ENCODE measurements at regions not wholly inside any gene's neighbourhood (a gene's known extent, or its start where the extent isn't known, plus 50 kb on each side); places are given as distances from the start of the nearest gene placed in this dataset.
A peak's percentile ranks its signal among the peaks of the same experiment; 100 is the strongest.

GRCh38 chr12:126617312-126617711, 1552.1 kb downstream of the AACS start:
- no peak overlapping the region for H3K4me3 Mint-ChIP-seq (ENCODE audit: unreplicated experiment)
- POLR2A ChIA-PET = no interaction called here
- peaks cover 10% of the 10 kb centered on the region for H3K9me3 Mint-ChIP-seq (ENCODE audit: unreplicated experiment)
- no TSS peak for BruUV-seq (replicated peaks)
- H3K4me1 Mint-ChIP-seq (ENCODE audit: insufficient read depth, unreplicated experiment) = peaks cover 5% of the 10 kb centered on the region
- DNase-seq (ENCODE audit: unreplicated experiment) = peak; percentile 62
- CTCF ChIA-PET = interaction anchor here (0.6 to 1.8 kb wide), 12 partner anchors 18 to 1064 kb away, joined by 3 to 7 read pairs (median 3); no protein-coding TSS in a partner anchor
- no peaks in the 10 kb centered on the region for H3K27me3 Mint-ChIP-seq (ENCODE audit: insufficient read depth, unreplicated experiment)
- H3K27ac Mint-ChIP-seq (ENCODE audit: low read depth, unreplicated experiment) = no peak overlapping the region
- peak; percentile 78 for TF ChIP-seq CTCF (IDR thresholded peaks at IDR 0.05; ENCODE audit: unreplicated experiment)
- intact Hi-C loops (cut with micrococcal nuclease) = loop anchor here (1.0 to 5.0 kb wide), 3 partner anchors 270 to 1085 kb away; no protein-coding TSS in a partner anchor
- H3K36me3 Mint-ChIP-seq (ENCODE audit: insufficient read depth, unreplicated experiment) = no peaks in the 10 kb centered on the region

DNA sequence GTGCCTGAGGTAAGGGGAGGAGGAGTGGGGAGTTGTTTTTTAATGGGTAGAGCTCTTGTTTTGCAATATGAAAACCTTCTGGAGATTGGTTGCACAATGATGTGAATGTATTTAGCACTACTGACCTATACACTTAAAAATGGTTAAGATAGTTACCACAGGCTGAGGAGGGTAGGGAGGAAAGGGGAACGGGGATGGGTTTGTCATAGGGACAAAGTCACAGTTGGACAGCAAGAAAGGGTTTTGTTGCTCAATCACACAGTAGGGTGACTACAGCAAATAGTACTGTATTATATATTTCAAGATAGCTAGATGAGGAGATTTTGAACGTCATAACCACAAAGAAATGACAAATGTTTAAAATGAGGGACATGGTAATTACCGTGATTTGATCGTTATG, 1562.4 kb downstream of the AACS start:
- peak; percentile 45 for DNase-seq (ENCODE audit: unreplicated experiment)
- CTCF ChIA-PET = interaction anchor here (0.9 to 1.1 kb wide), 2 partner anchors 9 to 77 kb away, joined by 3 to 5 read pairs; no protein-coding TSS in a partner anchor
- POLR2A ChIA-PET = no interaction called here

GRCh38 chr12:126636821-126637220, 1571.6 kb downstream of the AACS start:
- DNase-seq (ENCODE audit: unreplicated experiment) = no peak
- H3K9me3 Mint-ChIP-seq (ENCODE audit: unreplicated experiment) = no peaks in the 10 kb centered on the region
- no peak for TF ChIP-seq CTCF (IDR thresholded peaks at IDR 0.05; ENCODE audit: unreplicated experiment)

More for the DNA sequence above, 1562.4 kb downstream of the AACS start:
- H3K4me1 Mint-ChIP-seq (ENCODE audit: insufficient read depth, unreplicated experiment) = peaks cover 16% of the 10 kb centered on the region
- H3K36me3 Mint-ChIP-seq (ENCODE audit: insufficient read depth, unreplicated experiment) = no peaks in the 10 kb centered on the region
- no peaks in the 10 kb centered on the region for H3K27me3 Mint-ChIP-seq (ENCODE audit: insufficient read depth, unreplicated experiment)
- no TSS peak for BruUV-seq (replicated peaks)
- peak overlapping the region; percentile 79 for H3K27ac Mint-ChIP-seq (ENCODE audit: low read depth, unreplicated experiment)
- no peak for TF ChIP-seq CTCF (IDR thresholded peaks at IDR 0.05; ENCODE audit: unreplicated experiment)
- H3K9me3 Mint-ChIP-seq (ENCODE audit: unreplicated experiment) = no peaks in the 10 kb centered on the region
- intact Hi-C loops (cut with micrococcal nuclease) = no loop called here
- H3K4me3 Mint-ChIP-seq (ENCODE audit: unreplicated experiment) = no peak overlapping the region

GRCh38 chr12:126644236-126645020, 1579.2 kb downstream of the AACS start:
- Mint-ChIP-seq H3K27me3 (ENCODE audit: insufficient read depth, unreplicated experiment) (no peaks in the 10 kb centered on the region), H3K9me3 (ENCODE audit: unreplicated experiment) (no peaks in the 10 kb centered on the region), H3K36me3 (ENCODE audit: insufficient read depth, unreplicated experiment) (peaks cover 6% of the 10 kb centered on the region), H3K4me1 (ENCODE audit: insufficient read depth, unreplicated experiment) (no peaks in the 10 kb centered on the region), H3K4me3 (ENCODE audit: unreplicated experiment) (no peak overlapping the region), H3K27ac (ENCODE audit: low read depth, unreplicated experiment) (no peak overlapping the region)
- intact Hi-C loops (cut with micrococcal nuclease) = no loop called here
- ChIA-PET CTCF (interaction anchor here (1.1 to 1.5 kb wide), 2 partner anchors 18 to 229 kb away, joined by 3 to 4 read pairs; no protein-coding TSS in a partner anchor), POLR2A (no interaction called here)
- BruUV-seq (replicated peaks) = no TSS peak
- no peak for DNase-seq (ENCODE audit: unreplicated experiment)
- no peak for TF ChIP-seq CTCF (IDR thresholded peaks at IDR 0.05; ENCODE audit: unreplicated experiment)

More at GRCh38 chr12:126636821-126637220, 1571.6 kb downstream of the AACS start:
- Mint-ChIP-seq H3K27me3 (ENCODE audit: insufficient read depth, unreplicated experiment) (no peaks in the 10 kb centered on the region), H3K4me1 (ENCODE audit: insufficient read depth, unreplicated experiment) (no peaks in the 10 kb centered on the region), H3K4me3 (ENCODE audit: unreplicated experiment) (no peak overlapping the region), H3K36me3 (ENCODE audit: insufficient read depth, unreplicated experiment) (peaks cover 4% of the 10 kb centered on the region), H3K27ac (ENCODE audit: low read depth, unreplicated experiment) (no peak overlapping the region)
- POLR2A ChIA-PET = no interaction called here
- no TSS peak for BruUV-seq (replicated peaks)
- CTCF ChIA-PET = interaction anchor here (0.7 kb wide), 1 partner anchor 586 kb away, joined by 3 read pairs; no protein-coding TSS in a partner anchor
- intact Hi-C loops (cut with micrococcal nuclease) = no loop called here
